ENCODE measurements at regions not wholly inside any gene's neighbourhood (a gene's known extent, or its start where the extent isn't known, plus 50 kb on each side); places are given as distances from the start of the nearest gene placed in this dataset.

GRCh38 chr3:139778682-139779233 lies 101.0 kb upstream of the NMNAT3 start:
- 95% methylated on average over 8 of the region's 10 CpGs for WGBS (ENCODE audit: insufficient coverage)
- H3K4me3 ChIP-seq (ENCODE audit: control insufficient read depth in 1 of 7, extremely low read depth in 1 of 7, insufficient read depth in 4 of 7, low read depth in 2 of 7, low read length in 6 of 7): no peak overlapping the region
- no peaks in the 10 kb centered on the region for H3K9me3 ChIP-seq (ENCODE audit: control extremely low read depth in 1 of 5, control insufficient read depth in 4 of 5, insufficient read depth in 2 of 5, low read depth in 1 of 5, low read length in 4 of 5)
- ChIA-PET POLR2A (no interaction called here), CTCF (no interaction called here)
- no peak for DNase-seq
- no peaks in the 10 kb centered on the region for H3K36me3 ChIP-seq (ENCODE audit: control insufficient read depth in 4 of 4, insufficient read depth in 4 of 4, low read length in 3 of 4)
- H3K27me3 ChIP-seq (replicated peaks in 2 of 5; ENCODE audit: control insufficient read depth in 4 of 5, insufficient read depth in 5 of 5, low read length in 4 of 5): peaks cover 0 to 10% (median 0%) of the 10 kb centered on the region in 5 experiments
- no peak overlapping the region for H3K27ac ChIP-seq (ENCODE audit: insufficient read depth in 1 of 2, low read depth in 1 of 2, low read length in 2 of 2, poor library complexity in 1 of 2, severe bottlenecking in 2 of 2)
- no peaks in the 10 kb centered on the region for H3K4me1 ChIP-seq (ENCODE audit: control extremely low read depth in 1 of 4, control insufficient read depth in 4 of 4, insufficient read depth in 4 of 4, low read length in 3 of 4)

GRCh38 chr3:139774560-139775302 lies 97.0 kb upstream of the NMNAT3 start:
- DNase-seq: no peak
- CTCF ChIA-PET: no interaction called here

GRCh38 chr3:139772539-139773500 lies 95.0 kb upstream of the NMNAT3 start:
- Histone ChIP-seq H3K4me1 (ENCODE audit: control extremely low read depth in 1 of 4, control insufficient read depth in 4 of 4, insufficient read depth in 4 of 4, low read length in 3 of 4) (no peaks in the 10 kb centered on the region), H3K4me3 (ENCODE audit: control insufficient read depth in 1 of 7, extremely low read depth in 1 of 7, insufficient read depth in 4 of 7, low read depth in 2 of 7, low read length in 6 of 7) (no peak overlapping the region), H3K36me3 (ENCODE audit: control insufficient read depth in 4 of 4, insufficient read depth in 4 of 4, low read length in 3 of 4) (no peaks in the 10 kb centered on the region), H3K9me3 (ENCODE audit: control extremely low read depth in 1 of 5, control insufficient read depth in 4 of 5, insufficient read depth in 2 of 5, low read depth in 1 of 5, low read length in 4 of 5) (no peaks in the 10 kb centered on the region), H3K27me3 (replicated peaks in 2 of 5; ENCODE audit: control insufficient read depth in 4 of 5, insufficient read depth in 5 of 5, low read length in 4 of 5) (peaks cover 0 to 9% (median 0%) of the 10 kb centered on the region in 5 experiments), H3K27ac (ENCODE audit: insufficient read depth in 1 of 2, low read depth in 1 of 2, low read length in 2 of 2, poor library complexity in 1 of 2, severe bottlenecking in 2 of 2) (no peak overlapping the region)
- 50% methylated on average over 2 of the region's 7 CpGs for WGBS (ENCODE audit: insufficient coverage)
- DNase-seq: peak in 2 of 3 donors; percentile 11 to 17
- POLR2A ChIA-PET: no interaction called here
- CTCF ChIA-PET: no interaction called here

More at GRCh38 chr3:139774560-139775302, 97.0 kb upstream of the NMNAT3 start:
- Histone ChIP-seq H3K27me3 (replicated peaks in 2 of 5; ENCODE audit: control insufficient read depth in 4 of 5, insufficient read depth in 5 of 5, low read length in 4 of 5) (peaks cover 0 to 10% (median 0%) of the 10 kb centered on the region in 5 experiments), H3K4me3 (ENCODE audit: control insufficient read depth in 1 of 7, extremely low read depth in 1 of 7, insufficient read depth in 4 of 7, low read depth in 2 of 7, low read length in 6 of 7) (no peak overlapping the region), H3K4me1 (ENCODE audit: control extremely low read depth in 1 of 4, control insufficient read depth in 4 of 4, insufficient read depth in 4 of 4, low read length in 3 of 4) (no peaks in the 10 kb centered on the region), H3K27ac (ENCODE audit: insufficient read depth in 1 of 2, low read depth in 1 of 2, low read length in 2 of 2, poor library complexity in 1 of 2, severe bottlenecking in 2 of 2) (no peak overlapping the region), H3K36me3 (ENCODE audit: control insufficient read depth in 4 of 4, insufficient read depth in 4 of 4, low read length in 3 of 4) (no peaks in the 10 kb centered on the region), H3K9me3 (ENCODE audit: control extremely low read depth in 1 of 5, control insufficient read depth in 4 of 5, insufficient read depth in 2 of 5, low read depth in 1 of 5, low read length in 4 of 5) (no peaks in the 10 kb centered on the region)
- POLR2A ChIA-PET: no interaction called here
- 70% methylated on average over 4 of the region's 7 CpGs for WGBS (ENCODE audit: insufficient coverage)

GRCh38 chr3:139771331-139771730 lies 93.6 kb upstream of the NMNAT3 start:
- Histone ChIP-seq H3K27me3 (replicated peaks in 2 of 5; ENCODE audit: control insufficient read depth in 4 of 5, insufficient read depth in 5 of 5, low read length in 4 of 5) (peaks cover 0 to 9% (median 0%) of the 10 kb centered on the region in 5 experiments), H3K27ac (ENCODE audit: insufficient read depth in 1 of 2, low read depth in 1 of 2, low read length in 2 of 2, poor library complexity in 1 of 2, severe bottlenecking in 2 of 2) (no peak overlapping the region), H3K36me3 (ENCODE audit: control insufficient read depth in 4 of 4, insufficient read depth in 4 of 4, low read length in 3 of 4) (no peaks in the 10 kb centered on the region), H3K9me3 (ENCODE audit: control extremely low read depth in 1 of 5, control insufficient read depth in 4 of 5, insufficient read depth in 2 of 5, low read depth in 1 of 5, low read length in 4 of 5) (no peaks in the 10 kb centered on the region), H3K4me3 (ENCODE audit: control insufficient read depth in 1 of 7, extremely low read depth in 1 of 7, insufficient read depth in 4 of 7, low read depth in 2 of 7, low read length in 6 of 7) (no peak overlapping the region), H3K4me1 (ENCODE audit: control extremely low read depth in 1 of 4, control insufficient read depth in 4 of 4, insufficient read depth in 4 of 4, low read length in 3 of 4) (no peaks in the 10 kb centered on the region)
- 100% methylated on average over 1 of the region's 2 CpGs for WGBS (ENCODE audit: insufficient coverage)
- ChIA-PET CTCF (no interaction called here), POLR2A (no interaction called here)
- DNase-seq: no peak

- Histone ChIP-seq H3K36me3 (ENCODE audit: control insufficient read depth in 4 of 4, insufficient read depth in 4 of 4, low read length in 3 of 4) (no peaks in the 10 kb centered on the region), H3K4me3 (ENCODE audit: control insufficient read depth in 1 of 7, extremely low read depth in 1 of 7, insufficient read depth in 4 of 7, low read depth in 2 of 7, low read length in 6 of 7) (no peak overlapping the region), H3K27ac (ENCODE audit: insufficient read depth in 1 of 2, low read depth in 1 of 2, low read length in 2 of 2, poor library complexity in 1 of 2, severe bottlenecking in 2 of 2) (no peak overlapping the region), H3K4me1 (ENCODE audit: control extremely low read depth in 1 of 4, control insufficient read depth in 4 of 4, insufficient read depth in 4 of 4, low read length in 3 of 4) (no peaks in the 10 kb centered on the region), H3K27me3 (replicated peaks in 2 of 5; ENCODE audit: control insufficient read depth in 4 of 5, insufficient read depth in 5 of 5, low read length in 4 of 5) (peaks cover 0 to 9% (median 0%) of the 10 kb centered on the region in 5 experiments), H3K9me3 (ENCODE audit: control extremely low read depth in 1 of 5, control insufficient read depth in 4 of 5, insufficient read depth in 2 of 5, low read depth in 1 of 5, low read length in 4 of 5) (no peaks in the 10 kb centered on the region)
- ChIA-PET CTCF (no interaction called here), POLR2A (no interaction called here)
- 100% methylated on average over 1 of the region's 7 CpGs for WGBS (ENCODE audit: insufficient coverage)
- DNase-seq: no peak
Observed at GRCh38 chr3:139770577-139770976, 92.8 kb upstream of the NMNAT3 start.

GRCh38 chr3:139769796-139770195 lies 92.0 kb upstream of the NMNAT3 start:
- POLR2A ChIA-PET: no interaction called here
- Histone ChIP-seq H3K4me3 (ENCODE audit: control insufficient read depth in 1 of 7, extremely low read depth in 1 of 7, insufficient read depth in 4 of 7, low read depth in 2 of 7, low read length in 6 of 7) (no peak overlapping the region), H3K27me3 (replicated peaks in 2 of 5; ENCODE audit: control insufficient read depth in 4 of 5, insufficient read depth in 5 of 5, low read length in 4 of 5) (peaks cover 0 to 9% (median 0%) of the 10 kb centered on the region in 5 experiments), H3K4me1 (ENCODE audit: control extremely low read depth in 1 of 4, control insufficient read depth in 4 of 4, insufficient read depth in 4 of 4, low read length in 3 of 4) (no peaks in the 10 kb centered on the region), H3K36me3 (ENCODE audit: control insufficient read depth in 4 of 4, insufficient read depth in 4 of 4, low read length in 3 of 4) (no peaks in the 10 kb centered on the region), H3K9me3 (ENCODE audit: control extremely low read depth in 1 of 5, control insufficient read depth in 4 of 5, insufficient read depth in 2 of 5, low read depth in 1 of 5, low read length in 4 of 5) (no peaks in the 10 kb centered on the region), H3K27ac (ENCODE audit: insufficient read depth in 1 of 2, low read depth in 1 of 2, low read length in 2 of 2, poor library complexity in 1 of 2, severe bottlenecking in 2 of 2) (no peak overlapping the region)
- DNase-seq: no peak
- 93% methylated on average over 3 of the region's 4 CpGs for WGBS (ENCODE audit: insufficient coverage)
- CTCF ChIA-PET: no interaction called here

GRCh38 chr3:139764936-139765335 lies 87.2 kb upstream of the NMNAT3 start:
- Histone ChIP-seq H3K9me3 (ENCODE audit: control extremely low read depth in 1 of 5, control insufficient read depth in 4 of 5, insufficient read depth in 2 of 5, low read depth in 1 of 5, low read length in 4 of 5) (no peaks in the 10 kb centered on the region), H3K27ac (ENCODE audit: insufficient read depth in 1 of 2, low read depth in 1 of 2, low read length in 2 of 2, poor library complexity in 1 of 2, severe bottlenecking in 2 of 2) (no peak overlapping the region), H3K4me3 (ENCODE audit: control insufficient read depth in 1 of 7, extremely low read depth in 1 of 7, insufficient read depth in 4 of 7, low read depth in 2 of 7, low read length in 6 of 7) (no peak overlapping the region), H3K4me1 (ENCODE audit: control extremely low read depth in 1 of 4, control insufficient read depth in 4 of 4, insufficient read depth in 4 of 4, low read length in 3 of 4) (no peaks in the 10 kb centered on the region), H3K36me3 (ENCODE audit: control insufficient read depth in 4 of 4, insufficient read depth in 4 of 4, low read length in 3 of 4) (no peaks in the 10 kb centered on the region), H3K27me3 (replicated peaks in 2 of 5; ENCODE audit: control insufficient read depth in 4 of 5, insufficient read depth in 5 of 5, low read length in 4 of 5) (peaks cover 0 to 2% (median 0%) of the 10 kb centered on the region in 5 experiments)
- POLR2A ChIA-PET: no interaction called here
- CTCF ChIA-PET: no interaction called here
- WGBS (ENCODE audit: insufficient coverage): 85% methylated on average over 2 of the region's 3 CpGs
- no peak for DNase-seq

Data from common myeloid progenitor, CD34-positive (primary cell).